Neural progenitor cell (in vitro differentiated cells): ENCODE measurements at regions not wholly inside any gene's neighbourhood (a gene's known extent, or its start where the extent isn't known, plus 50 kb on each side); places are given as distances from the start of the nearest gene placed in this dataset.

Experiments used
- EZH2 ChIP-seq: fragments of 200-600 bp; sonication (generic); IDR thresholded peaks from 2 replicates; pipeline ENCODE4 v1.6.1; 2017; ENCODE audit warnings: antibody characterized with exemption, mild to moderate bottlenecking, moderate library complexity
- EZH2phosphoT487 ChIP-seq: fragments of 200-600 bp; sonication (generic); IDR thresholded peaks from 2 replicates; pipeline ENCODE4 v1.6.1; 2017; ENCODE audit warnings: antibody characterized with exemption
- TF ChIP-seq, protein P1 (sequence below): fragments of 200-600 bp; sonication (generic); IDR thresholded peaks from 2 replicates; pipeline ENCODE4 v1.5.1; 2017; ENCODE audit warnings: antibody characterized with exemption, mild to moderate bottlenecking

DNA sequence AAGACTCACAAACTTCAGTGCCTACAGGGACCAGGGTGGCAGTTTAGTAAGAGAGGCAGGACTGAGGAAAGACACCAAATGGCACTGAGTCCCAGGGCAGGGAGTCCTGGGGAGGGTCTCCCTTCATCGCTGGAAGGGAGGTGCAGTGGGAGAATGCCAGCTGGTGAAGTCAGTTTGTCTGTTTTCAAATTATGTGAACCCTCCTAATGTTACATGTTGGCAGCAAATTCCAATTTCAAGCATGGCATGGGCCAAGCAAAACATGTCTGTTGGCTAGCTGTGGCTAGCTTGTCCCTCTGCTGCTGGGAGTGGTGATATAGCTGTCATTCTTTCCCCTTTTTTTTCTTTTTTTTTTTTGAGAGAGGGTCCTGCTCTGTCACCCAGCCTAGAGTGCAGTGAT is 55.9 kb upstream of the HAAO start:
- TF ChIP-seq, protein P1, sequence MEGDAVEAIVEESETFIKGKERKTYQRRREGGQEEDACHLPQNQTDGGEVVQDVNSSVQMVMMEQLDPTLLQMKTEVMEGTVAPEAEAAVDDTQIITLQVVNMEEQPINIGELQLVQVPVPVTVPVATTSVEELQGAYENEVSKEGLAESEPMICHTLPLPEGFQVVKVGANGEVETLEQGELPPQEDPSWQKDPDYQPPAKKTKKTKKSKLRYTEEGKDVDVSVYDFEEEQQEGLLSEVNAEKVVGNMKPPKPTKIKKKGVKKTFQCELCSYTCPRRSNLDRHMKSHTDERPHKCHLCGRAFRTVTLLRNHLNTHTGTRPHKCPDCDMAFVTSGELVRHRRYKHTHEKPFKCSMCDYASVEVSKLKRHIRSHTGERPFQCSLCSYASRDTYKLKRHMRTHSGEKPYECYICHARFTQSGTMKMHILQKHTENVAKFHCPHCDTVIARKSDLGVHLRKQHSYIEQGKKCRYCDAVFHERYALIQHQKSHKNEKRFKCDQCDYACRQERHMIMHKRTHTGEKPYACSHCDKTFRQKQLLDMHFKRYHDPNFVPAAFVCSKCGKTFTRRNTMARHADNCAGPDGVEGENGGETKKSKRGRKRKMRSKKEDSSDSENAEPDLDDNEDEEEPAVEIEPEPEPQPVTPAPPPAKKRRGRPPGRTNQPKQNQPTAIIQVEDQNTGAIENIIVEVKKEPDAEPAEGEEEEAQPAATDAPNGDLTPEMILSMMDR, result no peak
- no peak for TF ChIP-seq EZH2phosphoT487
- TF ChIP-seq EZH2, result no peak
